H1 (cell line): ENCODE measurements at regions not wholly inside any gene's neighbourhood (a gene's known extent, or its start where the extent isn't known, plus 50 kb on each side); places are given as distances from the start of the nearest gene placed in this dataset.

Source experiments
- ASH2L ChIP-seq: fragments of 200-600, 300-600 bp; sonication (generic); IDR thresholded peaks from one replicate; pipeline ENCODE4 v1.7.1; 2017; ENCODE audit warnings: low read length
- BACH1 ChIP-seq: IDR thresholded peaks from 2 replicates; pipeline ENCODE4 v1.6.1; 2012; ENCODE audit warnings: low read length, improper control_type of control experiment
- BRCA1 ChIP-seq: IDR thresholded peaks from 2 replicates; pipeline ENCODE4 v1.6.1; 2012; ENCODE audit warnings: low read depth, low read length, improper control_type of control experiment
- CBX5 ChIP-seq: fragments of 300-800, 300-1000 bp; sonication (generic); IDR thresholded peaks from 2 replicates; pipeline ENCODE4 v1.7.1; 2016; ENCODE audit warnings: antibody characterized with exemption, low read length, low read depth
- CEBPB ChIP-seq: IDR thresholded peaks from 2 replicates; pipeline ENCODE4 v1.6.1; 2012; ENCODE audit warnings: low read depth, low read length
- CREB1 ChIP-seq: IDR thresholded peaks from 2 replicates; pipeline ENCODE4 v1.6.1; 2012; ENCODE audit warnings: inconsistent platforms
- CTBP2 ChIP-seq: IDR thresholded peaks from 2 replicates; pipeline ENCODE4 v1.7.0; 2011; ENCODE audit warnings: borderline replicate concordance, mild to moderate bottlenecking, moderate library complexity, mixed read lengths, low read length; ENCODE audit not compliant: insufficient read depth, insufficient read length
- EGR1 ChIP-seq: IDR thresholded peaks from 2 replicates; pipeline ENCODE4 v1.6.1; 2011; ENCODE audit warnings: low read depth, low read length, borderline replicate concordance
- KDM5A ChIP-seq: fragments of 200-600 bp; IDR thresholded peaks from 2 replicates; pipeline ENCODE4 v1.7.1; 2012; ENCODE audit warnings: mild to moderate bottlenecking, low read length, inconsistent platforms, mixed read lengths
- NANOG ChIP-seq: IDR thresholded peaks from 2 replicates; pipeline ENCODE4 v1.6.1; 2011; ENCODE audit warnings: low read length, low read depth, mild to moderate bottlenecking, inconsistent platforms; ENCODE audit not compliant: insufficient read depth, poor library complexity, severe bottlenecking
- NRF1 ChIP-seq: IDR thresholded peaks from 2 replicates; pipeline ENCODE4 v1.6.1; 2011; ENCODE audit warnings: mild to moderate bottlenecking, low read depth, low read length, improper control_type of control experiment
- POU5F1 ChIP-seq: IDR thresholded peaks from 2 replicates; pipeline ENCODE4 v1.6.1; 2011; ENCODE audit warnings: low read depth, mild to moderate bottlenecking, low read length, moderate library complexity
- RXRA ChIP-seq: IDR thresholded peaks from 2 replicates; pipeline ENCODE4 v1.6.1; 2011; ENCODE audit warnings: low read depth, mild to moderate bottlenecking, low read length, moderate library complexity; ENCODE audit not compliant: insufficient read depth
- SP1 ChIP-seq: IDR thresholded peaks from 2 replicates; pipeline ENCODE4 v1.6.1; 2011; ENCODE audit warnings: low read depth, low read length
- SP2 ChIP-seq: IDR thresholded peaks from 2 replicates; pipeline ENCODE4 v1.6.1; 2012; ENCODE audit warnings: mild to moderate bottlenecking, low read length, inconsistent platforms
- SP4 ChIP-seq: IDR thresholded peaks from 2 replicates; pipeline ENCODE4 v1.6.1; 2012; ENCODE audit warnings: low read length, inconsistent platforms
- TEAD4 ChIP-seq: IDR thresholded peaks from 2 replicates; pipeline ENCODE4 v1.6.1; 2012; ENCODE audit warnings: low read depth, low read length, inconsistent platforms, mixed read lengths
- TF ChIP-seq, protein P1 (sequence below), 3 experiments: IDR thresholded peaks; 1 replicate in 2 of 3; 2 replicates in 1 of 3; pipeline versions ENCODE4 v1.5.1 to v1.6.1; 2011; ENCODE audit warnings: low read length in 3 of 3, mild to moderate bottlenecking in 3 of 3, inconsistent platforms in 2 of 3, low read depth in 1 of 3, moderate library complexity in 1 of 3; ENCODE audit not compliant: insufficient read depth in 1 of 3; ENCODE audit errors: control extremely low read depth in 1 of 3
- TF ChIP-seq, protein P2 (sequence below): IDR thresholded peaks from 2 replicates; pipeline ENCODE4 v1.6.1; 2012; ENCODE audit warnings: low read length, inconsistent platforms
- TF ChIP-seq, protein P3 (sequence below): IDR thresholded peaks from 2 replicates; pipeline ENCODE4 v1.6.1; 2012; ENCODE audit warnings: inconsistent platforms

DNA sequence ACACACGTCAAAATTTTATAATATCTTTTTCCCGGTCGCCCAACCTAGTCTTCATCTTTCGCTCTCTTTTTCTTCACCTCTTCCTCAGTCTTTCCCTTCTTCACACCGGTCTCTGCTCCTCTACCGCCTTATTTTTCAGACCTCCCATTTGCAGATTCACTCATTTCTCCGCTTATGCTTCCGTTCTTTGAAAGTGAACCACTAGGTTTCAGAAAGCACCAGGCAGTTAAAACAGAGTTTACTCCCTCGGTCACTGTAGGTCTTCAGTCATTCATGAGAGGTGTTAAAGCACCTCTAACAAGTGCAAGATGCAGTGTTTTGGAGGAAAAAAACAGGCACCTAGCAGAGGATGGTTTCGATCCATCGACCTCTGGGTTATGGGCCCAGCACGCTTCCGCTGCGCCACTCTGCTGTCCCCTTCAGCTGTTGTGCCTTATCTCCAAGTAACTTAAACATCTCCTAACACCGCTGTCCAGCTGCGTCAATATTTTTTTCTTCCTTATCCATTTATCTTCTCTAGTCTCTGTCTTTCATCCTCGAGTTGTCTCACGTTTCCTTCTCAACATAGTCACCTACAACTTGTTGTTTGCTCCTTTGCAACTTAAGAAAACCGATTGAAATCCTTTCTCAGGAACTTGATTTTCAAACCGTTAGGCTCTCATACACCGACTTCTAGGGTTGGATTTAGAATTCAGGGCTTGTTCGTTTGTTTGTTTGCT lies 119.7 kb upstream of the ZNF184 start (continued):
- no peak for TF ChIP-seq ASH2L
- TF ChIP-seq, protein P1, sequence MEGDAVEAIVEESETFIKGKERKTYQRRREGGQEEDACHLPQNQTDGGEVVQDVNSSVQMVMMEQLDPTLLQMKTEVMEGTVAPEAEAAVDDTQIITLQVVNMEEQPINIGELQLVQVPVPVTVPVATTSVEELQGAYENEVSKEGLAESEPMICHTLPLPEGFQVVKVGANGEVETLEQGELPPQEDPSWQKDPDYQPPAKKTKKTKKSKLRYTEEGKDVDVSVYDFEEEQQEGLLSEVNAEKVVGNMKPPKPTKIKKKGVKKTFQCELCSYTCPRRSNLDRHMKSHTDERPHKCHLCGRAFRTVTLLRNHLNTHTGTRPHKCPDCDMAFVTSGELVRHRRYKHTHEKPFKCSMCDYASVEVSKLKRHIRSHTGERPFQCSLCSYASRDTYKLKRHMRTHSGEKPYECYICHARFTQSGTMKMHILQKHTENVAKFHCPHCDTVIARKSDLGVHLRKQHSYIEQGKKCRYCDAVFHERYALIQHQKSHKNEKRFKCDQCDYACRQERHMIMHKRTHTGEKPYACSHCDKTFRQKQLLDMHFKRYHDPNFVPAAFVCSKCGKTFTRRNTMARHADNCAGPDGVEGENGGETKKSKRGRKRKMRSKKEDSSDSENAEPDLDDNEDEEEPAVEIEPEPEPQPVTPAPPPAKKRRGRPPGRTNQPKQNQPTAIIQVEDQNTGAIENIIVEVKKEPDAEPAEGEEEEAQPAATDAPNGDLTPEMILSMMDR (IDR thresholded peaks at IDR 0.05; ENCODE audit: control extremely low read depth in 1 of 3, insufficient read depth in 1 of 3, low read depth in 1 of 3, low read length in 3 of 3) = 0 out of 4 replicates have a peak, but pooled peaks of 1 of the 3 experiments have one; percentile 1
- TF ChIP-seq SP1 = no peak
- TF ChIP-seq SP4 = no peak; the same call in 1 of the 2 replicates
- TF ChIP-seq, protein P2, sequence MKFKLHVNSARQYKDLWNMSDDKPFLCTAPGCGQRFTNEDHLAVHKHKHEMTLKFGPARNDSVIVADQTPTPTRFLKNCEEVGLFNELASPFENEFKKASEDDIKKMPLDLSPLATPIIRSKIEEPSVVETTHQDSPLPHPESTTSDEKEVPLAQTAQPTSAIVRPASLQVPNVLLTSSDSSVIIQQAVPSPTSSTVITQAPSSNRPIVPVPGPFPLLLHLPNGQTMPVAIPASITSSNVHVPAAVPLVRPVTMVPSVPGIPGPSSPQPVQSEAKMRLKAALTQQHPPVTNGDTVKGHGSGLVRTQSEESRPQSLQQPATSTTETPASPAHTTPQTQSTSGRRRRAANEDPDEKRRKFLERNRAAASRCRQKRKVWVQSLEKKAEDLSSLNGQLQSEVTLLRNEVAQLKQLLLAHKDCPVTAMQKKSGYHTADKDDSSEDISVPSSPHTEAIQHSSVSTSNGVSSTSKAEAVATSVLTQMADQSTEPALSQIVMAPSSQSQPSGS = peak; percentile 73; the same call in 1 of the 2 replicates
- TF ChIP-seq CEBPB = peak; percentile 46; the same call in 1 of the 2 replicates
- no peak for TF ChIP-seq SP2
- TF ChIP-seq KDM5A = no peak
- no peak for TF ChIP-seq RXRA
- no peak for TF ChIP-seq BRCA1
- no peak for TF ChIP-seq NANOG
- TF ChIP-seq NRF1 = no peak; the same call in 1 of the 2 replicates
- 0 out of 2 replicates have a peak, but pooled peaks have one; percentile 39 for TF ChIP-seq CREB1
- no peak for TF ChIP-seq EGR1
- TF ChIP-seq, protein P3, sequence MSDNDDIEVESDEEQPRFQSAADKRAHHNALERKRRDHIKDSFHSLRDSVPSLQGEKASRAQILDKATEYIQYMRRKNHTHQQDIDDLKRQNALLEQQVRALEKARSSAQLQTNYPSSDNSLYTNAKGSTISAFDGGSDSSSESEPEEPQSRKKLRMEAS = no peak
- no peak for TF ChIP-seq BACH1
- TF ChIP-seq CTBP2 = no peak
- 0 out of 2 replicates have a peak, but pooled peaks have one; percentile 9 for TF ChIP-seq POU5F1
- TF ChIP-seq CBX5 = no peak
- peak; percentile 81 for TF ChIP-seq TEAD4
